Hematopoietic multipotent progenitor cell treated with erythropoietin and hydrocortisone succinate and interleukin-3 and kit ligand, for 6 days (in vitro differentiated cells): ENCODE measurements at regions not wholly inside any gene's neighbourhood (a gene's known extent, or its start where the extent isn't known, plus 50 kb on each side); places are given as distances from the start of the nearest gene placed in this dataset.

Experiments used
- DNase-seq: peaks from one replicate; pipeline ENCODE4 v3.0.0-alpha.2; 2015

GRCh38 chr6:14065350-14065749, 52.2 kb upstream of the CD83 start:
- no peak for DNase-seq

GRCh38 chr6:14066782-14067406, 50.7 kb upstream of the CD83 start:
- DNase-seq: peak; percentile 88

GRCh38 chr6:14067656-14068055, 49.9 kb upstream of the CD83 start:
- no peak for DNase-seq
